NCI-H128 (cell line): ENCODE measurements at regions not wholly inside any gene's neighbourhood (a gene's known extent, or its start where the extent isn't known, plus 50 kb on each side); places are given as distances from the start of the nearest gene placed in this dataset.
A peak's percentile ranks its signal among the peaks of the same experiment; 100 is the strongest.

ENCODE experiments used
- DNase-seq: peaks from one replicate; lab custom pipeline; 2025; ENCODE audit not compliant: unreplicated experiment; lab: John Stamatoyannopoulos, UW

- DNase-seq, result no peak
Observed at GRCh38 chr6:103215847-103216246, 1643.9 kb downstream of the HACE1 start.

GRCh38 chr6:103210686-103211085, 1649.0 kb downstream of the HACE1 start:
- DNase-seq, result no peak

GRCh38 chr6:103198386-103198785, 1661.3 kb downstream of the HACE1 start:
- no peak for DNase-seq

- DNase-seq, result no peak
Observed at GRCh38 chr6:103193413-103193812, 1666.3 kb downstream of the HACE1 start.

GRCh38 chr6:103191391-103192093, 1668.2 kb downstream of the HACE1 start:
- DNase-seq, result no peak

GRCh38 chr6:103184776-103185175, 1674.9 kb downstream of the HACE1 start:
- no peak for DNase-seq

GRCh38 chr6:103183831-103184411, 1675.8 kb downstream of the HACE1 start:
- no peak for DNase-seq

- DNase-seq, result no peak
Observed at GRCh38 chr6:103178193-103178592, 1681.5 kb downstream of the HACE1 start.

- no peak for DNase-seq
Observed at GRCh38 chr6:103177791-103178190, 1681.9 kb downstream of the HACE1 start.

GRCh38 chr6:103175056-103175455, 1684.7 kb downstream of the HACE1 start:
- no peak for DNase-seq

- DNase-seq, result no peak
Observed at GRCh38 chr6:103167345-103168071, 1692.2 kb downstream of the HACE1 start.

GRCh38 chr6:103154779-103155572, 1704.7 kb downstream of the HACE1 start:
- no peak for DNase-seq

- DNase-seq, result no peak
Observed at GRCh38 chr6:103153016-103153415, 1706.7 kb downstream of the HACE1 start.

- no peak for DNase-seq
Observed at GRCh38 chr6:103142902-103143301, 1716.8 kb downstream of the HACE1 start.

- DNase-seq, result no peak
Observed at GRCh38 chr6:103140308-103141027, 1719.3 kb downstream of the HACE1 start.

GRCh38 chr6:103139377-103139776, 1720.3 kb downstream of the HACE1 start:
- no peak for DNase-seq

GRCh38 chr6:103124471-103124870, 1731.0 kb downstream of the GRIK2 start:
- DNase-seq, result no peak

GRCh38 chr6:103122766-103123601, 1729.5 kb downstream of the GRIK2 start:
- peak; percentile 24 for DNase-seq

GRCh38 chr6:103119056-103119455, 1725.5 kb downstream of the GRIK2 start:
- no peak for DNase-seq

GRCh38 chr6:103114582-103114981, 1721.1 kb downstream of the GRIK2 start:
- no peak for DNase-seq
